T-helper 17 cell (primary cell): ENCODE measurements at regions not wholly inside any gene's neighbourhood (a gene's known extent, or its start where the extent isn't known, plus 50 kb on each side); places are given as distances from the start of the nearest gene placed in this dataset.

Source experiments
- ATAC-seq: fragments of 150-1000 bp; cut with Tn5 transposase; 2 replicates; pipeline ENCODE4 v1.10.0; 2021; ENCODE audit warnings: mild to moderate bottlenecking, moderate library complexity
- DNase-seq, 3 donors: peaks; one replicate each; pipeline versions ENCODE4 v3.0.0 to v3.0.0-alpha.2; 2020 to 2021
- H3K9me3 ChIP-seq: one replicate; pipeline ENCODE4 v1.7.0; 2013; ENCODE audit warnings: low read length, mild to moderate bottlenecking; ENCODE audit not compliant: control insufficient read depth, poor library complexity, severe bottlenecking
- H3K27ac Mint-ChIP-seq: one replicate; pipeline ENCODE4 v1.8.0; 2022; ENCODE audit warnings: mild to moderate bottlenecking, moderate library complexity, mixed read lengths
- H3K27me3 Mint-ChIP-seq: one replicate; pipeline ENCODE4 v1.8.0; 2022; ENCODE audit warnings: mixed read lengths
- H3K36me3 Mint-ChIP-seq: one replicate; pipeline ENCODE4 v1.8.0; 2022; ENCODE audit warnings: low read depth, mixed read lengths
- H3K4me1 Mint-ChIP-seq: one replicate; pipeline ENCODE4 v1.8.0; 2022; ENCODE audit warnings: mild to moderate bottlenecking, mixed read lengths
- H3K4me3 Mint-ChIP-seq: one replicate; pipeline ENCODE4 v1.8.0; 2022; ENCODE audit warnings: mild to moderate bottlenecking, moderate library complexity, mixed read lengths

GRCh38 chr2:17069564-17069963, 403.9 kb upstream of the CYRIA start:
- H3K27me3 Mint-ChIP-seq = no peaks in the 10 kb centered on the region
- no peak overlapping the region for H3K27ac Mint-ChIP-seq
- no peak for DNase-seq
- no peaks in the 10 kb centered on the region for H3K9me3 ChIP-seq
- H3K4me3 Mint-ChIP-seq = no peak overlapping the region
- no peaks in the 10 kb centered on the region for H3K36me3 Mint-ChIP-seq
- no peak for ATAC-seq
- H3K4me1 Mint-ChIP-seq = no peaks in the 10 kb centered on the region

GRCh38 chr2:17068021-17068420, 402.4 kb upstream of the CYRIA start:
- H3K36me3 Mint-ChIP-seq = no peaks in the 10 kb centered on the region
- H3K27me3 Mint-ChIP-seq = no peaks in the 10 kb centered on the region
- ATAC-seq (no peak), DNase-seq (no peak)
- no peak overlapping the region for H3K4me3 Mint-ChIP-seq
- no peak overlapping the region for H3K27ac Mint-ChIP-seq
- H3K9me3 ChIP-seq = no peaks in the 10 kb centered on the region
- no peaks in the 10 kb centered on the region for H3K4me1 Mint-ChIP-seq

- H3K27me3 Mint-ChIP-seq = no peaks in the 10 kb centered on the region
- H3K27ac Mint-ChIP-seq = no peak overlapping the region
- no peak overlapping the region for H3K4me3 Mint-ChIP-seq
- no peaks in the 10 kb centered on the region for H3K9me3 ChIP-seq
- no peaks in the 10 kb centered on the region for H3K36me3 Mint-ChIP-seq
- ATAC-seq (no peak), DNase-seq (no peak)
- H3K4me1 Mint-ChIP-seq = no peaks in the 10 kb centered on the region
These were observed 399.9 kb upstream of the CYRIA start for GRCh38 chr2:17065536-17065935.

- no peaks in the 10 kb centered on the region for H3K9me3 ChIP-seq
- ATAC-seq (no peak), DNase-seq (no peak)
- H3K27me3 Mint-ChIP-seq = no peaks in the 10 kb centered on the region
- H3K27ac Mint-ChIP-seq = no peak overlapping the region
- no peaks in the 10 kb centered on the region for H3K4me1 Mint-ChIP-seq
- H3K36me3 Mint-ChIP-seq = no peaks in the 10 kb centered on the region
- no peak overlapping the region for H3K4me3 Mint-ChIP-seq
These were observed 395.4 kb upstream of the CYRIA start for GRCh38 chr2:17061028-17061427.

GRCh38 chr2:17059458-17059857, 393.8 kb upstream of the CYRIA start:
- Mint-ChIP-seq H3K4me1 (no peaks in the 10 kb centered on the region), H3K27me3 (no peaks in the 10 kb centered on the region), H3K27ac (no peak overlapping the region), H3K4me3 (no peak overlapping the region), H3K36me3 (no peaks in the 10 kb centered on the region)
- H3K9me3 ChIP-seq = no peaks in the 10 kb centered on the region
- no peak for DNase-seq
- ATAC-seq = no peak

- Mint-ChIP-seq H3K4me1 (no peaks in the 10 kb centered on the region), H3K36me3 (no peaks in the 10 kb centered on the region), H3K4me3 (no peak overlapping the region), H3K27ac (no peak overlapping the region), H3K27me3 (no peaks in the 10 kb centered on the region)
- no peak for DNase-seq
- no peaks in the 10 kb centered on the region for H3K9me3 ChIP-seq
- ATAC-seq = no peak
These were observed 393.3 kb upstream of the CYRIA start for GRCh38 chr2:17058772-17059402.

GRCh38 chr2:17057109-17058017, 391.7 kb upstream of the CYRIA start:
- Mint-ChIP-seq H3K36me3 (no peaks in the 10 kb centered on the region), H3K27me3 (no peaks in the 10 kb centered on the region), H3K4me3 (no peak overlapping the region), H3K27ac (no peak overlapping the region), H3K4me1 (no peaks in the 10 kb centered on the region)
- H3K9me3 ChIP-seq = no peaks in the 10 kb centered on the region
- ATAC-seq = no peak
- no peak for DNase-seq

GRCh38 chr2:17056236-17056635, 390.6 kb upstream of the CYRIA start:
- DNase-seq (no peak), ATAC-seq (no peak)
- H3K27ac Mint-ChIP-seq = no peak overlapping the region
- H3K4me3 Mint-ChIP-seq = no peak overlapping the region
- H3K4me1 Mint-ChIP-seq = no peaks in the 10 kb centered on the region
- H3K27me3 Mint-ChIP-seq = no peaks in the 10 kb centered on the region
- H3K9me3 ChIP-seq = no peaks in the 10 kb centered on the region
- no peaks in the 10 kb centered on the region for H3K36me3 Mint-ChIP-seq

- no peaks in the 10 kb centered on the region for H3K27me3 Mint-ChIP-seq
- no peak overlapping the region for H3K4me3 Mint-ChIP-seq
- no peak for DNase-seq
These were observed 386.4 kb upstream of the CYRIA start for GRCh38 chr2:17052001-17052400.

GRCh38 chr2:17051538-17051937, 385.9 kb upstream of the CYRIA start:
- Mint-ChIP-seq H3K27ac (no peak overlapping the region), H3K4me1 (no peaks in the 10 kb centered on the region), H3K4me3 (no peak overlapping the region), H3K27me3 (no peaks in the 10 kb centered on the region), H3K36me3 (no peaks in the 10 kb centered on the region)
- H3K9me3 ChIP-seq = no peaks in the 10 kb centered on the region
- ATAC-seq = no peak
- DNase-seq = no peak

More at GRCh38 chr2:17052001-17052400, 386.4 kb upstream of the CYRIA start:
- H3K27ac Mint-ChIP-seq = no peak overlapping the region
- H3K4me1 Mint-ChIP-seq = no peaks in the 10 kb centered on the region
- ATAC-seq = no peak
- H3K9me3 ChIP-seq = no peaks in the 10 kb centered on the region
- no peaks in the 10 kb centered on the region for H3K36me3 Mint-ChIP-seq

GRCh38 chr2:17043173-17043572, 377.5 kb upstream of the CYRIA start:
- ATAC-seq (no peak), DNase-seq (no peak)
- no peaks in the 10 kb centered on the region for H3K36me3 Mint-ChIP-seq
- H3K4me1 Mint-ChIP-seq = no peaks in the 10 kb centered on the region
- H3K9me3 ChIP-seq = no peaks in the 10 kb centered on the region
- H3K4me3 Mint-ChIP-seq = no peak overlapping the region
- H3K27me3 Mint-ChIP-seq = no peaks in the 10 kb centered on the region
- no peak overlapping the region for H3K27ac Mint-ChIP-seq

GRCh38 chr2:17036361-17036760, 370.7 kb upstream of the CYRIA start:
- H3K4me3 Mint-ChIP-seq = no peak overlapping the region
- H3K27me3 Mint-ChIP-seq = no peaks in the 10 kb centered on the region
- ATAC-seq (no peak), DNase-seq (no peak)
- H3K36me3 Mint-ChIP-seq = no peaks in the 10 kb centered on the region
- H3K4me1 Mint-ChIP-seq = no peaks in the 10 kb centered on the region
- H3K9me3 ChIP-seq = no peaks in the 10 kb centered on the region
- no peak overlapping the region for H3K27ac Mint-ChIP-seq

- no peak for DNase-seq
- no peak for ATAC-seq
- no peaks in the 10 kb centered on the region for H3K9me3 ChIP-seq
- H3K27me3 Mint-ChIP-seq = no peaks in the 10 kb centered on the region
- no peaks in the 10 kb centered on the region for H3K4me1 Mint-ChIP-seq
- H3K27ac Mint-ChIP-seq = no peak overlapping the region
- H3K36me3 Mint-ChIP-seq = no peaks in the 10 kb centered on the region
- H3K4me3 Mint-ChIP-seq = no peak overlapping the region
These were observed 369.4 kb upstream of the CYRIA start for GRCh38 chr2:17035010-17035409.

GRCh38 chr2:17030047-17030446, 364.4 kb upstream of the CYRIA start:
- H3K27me3 Mint-ChIP-seq = no peaks in the 10 kb centered on the region
- ATAC-seq (no peak), DNase-seq (no peak)
- no peaks in the 10 kb centered on the region for H3K36me3 Mint-ChIP-seq
- H3K4me3 Mint-ChIP-seq = no peak overlapping the region
- H3K9me3 ChIP-seq = no peaks in the 10 kb centered on the region
- no peak overlapping the region for H3K27ac Mint-ChIP-seq
- no peaks in the 10 kb centered on the region for H3K4me1 Mint-ChIP-seq
